Endothelial cell of umbilical vein (primary cell): ENCODE measurements at regions not wholly inside any gene's neighbourhood (a gene's known extent, or its start where the extent isn't known, plus 50 kb on each side); places are given as distances from the start of the nearest gene placed in this dataset.
"Not testable (repeated sequence)": the region's sequence is repeated elsewhere in the genome, so short reads cannot be mapped to it uniquely, and the experiment has no call there.

Experiments used
- BruUV-seq: library from RNA; stranded (reverse); fragments of 400-500 nt; replicated peaks from 2 replicates; lab custom pipeline; 2021; lab: Mats Ljungman, UMichigan
- CTCF ChIA-PET: fragments of 300-600, 350-600 bp; sonication (Branson Sonifier 250); formaldehyde crosslinking; loops from one replicate; lab custom pipeline; 2021; ENCODE audit warnings: antibody characterized with exemption, inconsistent platforms; lab: Charles Lee
- POLR2A ChIA-PET: fragments of 300-600, 350-600 bp; sonication (Branson Sonifier 250); formaldehyde crosslinking; loops from one replicate; lab custom pipeline; 2021; ENCODE audit warnings: antibody characterized with exemption, inconsistent platforms; lab: Charles Lee
- DNase-seq: peaks from one replicate; pipeline ENCODE4 v3.0.0-alpha.2; 2011; ENCODE audit warnings: low read depth, low spot score
- FAIRE-seq: peaks from 2 replicates; lab custom pipeline; 2011; peaks lifted over from hg19 to GRCh38; lab: Jason Lieb, UNC
- H2AFZ ChIP-seq: 2 replicates; pipeline ENCODE4 v1.6.0; 2012; ENCODE audit warnings: low read depth, low read length, control low read depth, inconsistent platforms
- H3K27ac ChIP-seq: 2 replicates; pipeline ENCODE4 v1.5.1; 2011; ENCODE audit warnings: low read depth, mild to moderate bottlenecking, control low read depth, low read length, moderate library complexity; ENCODE audit not compliant: insufficient read depth
- H3K27me3 ChIP-seq, 2 experiments: 2 replicates each; pipeline versions ENCODE4 v1.6.0 to v1.6.1; 2011; ENCODE audit warnings: low read length in 2 of 2, mixed read lengths in 1 of 2; ENCODE audit not compliant: control insufficient read depth in 2 of 2, insufficient read depth in 2 of 2
- H3K36me3 ChIP-seq, 2 experiments: 2 replicates in 1 of 2; 3 replicates in 1 of 2; pipeline ENCODE4 v1.5.1; 2011; ENCODE audit warnings: low read length in 2 of 2, mild to moderate bottlenecking in 1 of 2, moderate library complexity in 1 of 2; ENCODE audit not compliant: control insufficient read depth in 2 of 2, insufficient read depth in 2 of 2; ENCODE audit errors: extremely low read depth in 1 of 2
- H3K4me1 ChIP-seq: 3 replicates; pipeline ENCODE4 v1.5.1; 2011; ENCODE audit warnings: mild to moderate bottlenecking, low read length; ENCODE audit not compliant: control insufficient read depth, insufficient read depth; ENCODE audit errors: extremely low read depth
- H3K4me2 ChIP-seq: 2 replicates; pipeline ENCODE4 v1.6.1; 2011; ENCODE audit warnings: low read length, control low read depth, mixed read lengths; ENCODE audit not compliant: insufficient read depth
- H3K4me3 ChIP-seq, 3 experiments: fragments of 200-600 bp in 1 of 3; sonication (generic), shearing (Covaris generic) in 1 of 3; replicated peaks in 1 of 3; 2 replicates each; pipeline ENCODE4 v1.5.1; 2011 to 2016; ENCODE audit warnings: control low read depth in 3 of 3, low read length in 3 of 3, mild to moderate bottlenecking in 2 of 3, inconsistent platforms in 1 of 3, low read depth in 1 of 3, moderate library complexity in 1 of 3; ENCODE audit not compliant: insufficient read depth in 1 of 3
- H3K79me2 ChIP-seq: 2 replicates; pipeline ENCODE4 v1.6.0; 2012; ENCODE audit warnings: low read length, inconsistent platforms; ENCODE audit not compliant: control insufficient read depth, insufficient read depth
- H3K9ac ChIP-seq: replicated peaks from 2 replicates; pipeline ENCODE3; 2011; ENCODE audit warnings: low read length, control low read depth; ENCODE audit not compliant: insufficient read depth; ENCODE audit errors: extremely low read depth
- H3K9me1 ChIP-seq: replicated peaks from 3 replicates; pipeline ENCODE4 v1.6.0; 2011; ENCODE audit warnings: mild to moderate bottlenecking, low read length; ENCODE audit not compliant: control insufficient read depth, insufficient read depth; ENCODE audit errors: extremely low read depth
- H3K9me3 ChIP-seq: replicated peaks from 2 replicates; pipeline ENCODE4 v1.5.1; 2012; ENCODE audit warnings: low read length, inconsistent platforms; ENCODE audit not compliant: control insufficient read depth, insufficient read depth
- H4K20me1 ChIP-seq: replicated peaks from 2 replicates; pipeline ENCODE3; 2011; ENCODE audit warnings: mild to moderate bottlenecking, low read length; ENCODE audit not compliant: control insufficient read depth, insufficient read depth; ENCODE audit errors: extremely low read depth
- CTCF ChIP-seq, 2 donors: IDR thresholded peaks; 1 replicate in 1 of 2; 2 replicates in 1 of 2; pipeline ENCODE4 v1.5.1; 2011; ENCODE audit warnings: low read length in 2 of 2, mild to moderate bottlenecking in 2 of 2, moderate library complexity in 2 of 2, control low read depth in 1 of 2, inconsistent platforms in 1 of 2, low read depth in 1 of 2; ENCODE audit not compliant: insufficient read depth in 1 of 2; ENCODE audit errors: extremely low read depth in 1 of 2
- EZH2 ChIP-seq: IDR thresholded peaks from 2 replicates; pipeline ENCODE4 v1.6.1; 2012; ENCODE audit warnings: borderline replicate concordance, low read depth, mild to moderate bottlenecking, moderate library complexity, low read length, inconsistent platforms; ENCODE audit not compliant: severe bottlenecking
- FOS ChIP-seq: IDR thresholded peaks from 2 replicates; pipeline ENCODE4 v1.6.1; 2011; ENCODE audit warnings: mild to moderate bottlenecking, low read length, moderate library complexity, borderline replicate concordance; ENCODE audit not compliant: insufficient read depth
- GATA2 ChIP-seq: IDR thresholded peaks from 2 replicates; pipeline ENCODE4 v1.7.0; 2011; ENCODE audit warnings: low read depth, mild to moderate bottlenecking, moderate library complexity, mixed read lengths, low read length; ENCODE audit not compliant: insufficient read length, insufficient read depth
- MAX ChIP-seq: IDR thresholded peaks from 2 replicates; pipeline ENCODE4 v1.6.1; 2011; ENCODE audit not compliant: insufficient read depth, insufficient read length
- MYC ChIP-seq: IDR thresholded peaks from one replicate; pipeline ENCODE4 v1.6.1; 2011; ENCODE audit warnings: mild to moderate bottlenecking, low read depth, low read length
- POLR2AphosphoS5 ChIP-seq: IDR thresholded peaks from 2 replicates; pipeline ENCODE4 v1.6.1; 2012; ENCODE audit warnings: low read depth, mild to moderate bottlenecking, control low read depth, low read length, moderate library complexity; ENCODE audit not compliant: insufficient read depth
- dilution Hi-C: fragments of 300-500 bp; cut with MboI; formaldehyde crosslinking; loops from one replicate; pipeline ENCODE4 v1.15.0; 2019; ENCODE audit warnings: low sequenced_read_pairs; ENCODE audit not compliant: extremely low pct_ligation_motif_present
- intact Hi-C: fragments of 100-400 bp; cut with micrococcal nuclease; formaldehyde crosslinking; loops from one replicate; pipeline ENCODE4 v1.10.0; 2022

- dilution Hi-C loops (no loop called here), intact Hi-C loops (loop anchor here (1.0 kb wide), 2 partner anchors 13 to 20 kb away; no protein-coding TSS in a partner anchor)
- no peak overlapping the region for H3K4me2 ChIP-seq
- no peaks in the 10 kb centered on the region for H3K9me1 ChIP-seq
- H3K27me3 ChIP-seq, result peaks cover 14 to 26% of the 10 kb centered on the region in 2 experiments
- ChIA-PET CTCF (interaction anchor here (0.8 to 4.8 kb wide), 12 partner anchors 7 to 287 kb away, joined by 3 to 30 read pairs (median 7); no protein-coding TSS in a partner anchor), POLR2A (no interaction called here)
- H3K9me3 ChIP-seq, result no peaks in the 10 kb centered on the region
- H3K4me1 ChIP-seq, result no peaks in the 10 kb centered on the region
- no peaks in the 10 kb centered on the region for H3K79me2 ChIP-seq
- no TSS peak for BruUV-seq
- no peak overlapping the region for H3K27ac ChIP-seq
- no peak overlapping the region for H3K9ac ChIP-seq
- peak; percentile 41 for DNase-seq
- no peak overlapping the region for H3K4me3 ChIP-seq
- TF ChIP-seq POLR2AphosphoS5 (no peak), CTCF (IDR thresholded peaks at IDR 0.05; ENCODE audit: extremely low read depth in 1 of 2, insufficient read depth in 1 of 2, low read depth in 1 of 2, low read length in 2 of 2) (peak; percentile 65 to 71), MYC (no peak), EZH2 (no peak), MAX (no peak), GATA2 (no peak), FOS (no peak)
- no peaks in the 10 kb centered on the region for H4K20me1 ChIP-seq
- H3K36me3 ChIP-seq, result no peaks in the 10 kb centered on the region
- FAIRE-seq, result peak; percentile 85
- H2AFZ ChIP-seq, result no peak overlapping the region
Observed at GRCh38 chr7:142496545-142496991, 238.7 kb upstream of the PRSS58 start.

GRCh38 chr7:142495879-142496278, 238.0 kb upstream of the PRSS58 start:
- H3K36me3 ChIP-seq, H3K4me3 ChIP-seq, BruUV-seq, dilution Hi-C loops, H3K79me2 ChIP-seq, H3K9me1 ChIP-seq, FAIRE-seq, H3K9ac ChIP-seq, H3K4me1 ChIP-seq, POLR2A ChIA-PET, H3K9me3 ChIP-seq, H4K20me1 ChIP-seq, H3K27ac ChIP-seq, H3K4me2 ChIP-seq, DNase-seq, H2AFZ ChIP-seq: not testable (repeated sequence)
- CTCF ChIA-PET, result interaction anchor here (0.7 to 4.8 kb wide), 7 partner anchors 10 to 287 kb away, joined by 3 to 30 read pairs (median 12); no protein-coding TSS in a partner anchor
- peaks cover 14 to 26% of the 10 kb centered on the region in 2 experiments for H3K27me3 ChIP-seq
- intact Hi-C loops, result loop anchor here (1.0 kb wide), 2 partner anchors 13 to 20 kb away; no protein-coding TSS in a partner anchor

- H3K79me2 ChIP-seq, DNase-seq, H3K9me3 ChIP-seq, H3K4me2 ChIP-seq, H2AFZ ChIP-seq, H3K9me1 ChIP-seq, dilution Hi-C loops, H3K9ac ChIP-seq, intact Hi-C loops, H3K4me3 ChIP-seq, BruUV-seq, H4K20me1 ChIP-seq, H3K36me3 ChIP-seq, POLR2A ChIA-PET, H3K4me1 ChIP-seq, H3K27ac ChIP-seq: not testable (repeated sequence)
- peaks cover 15 to 26% of the 10 kb centered on the region in 2 experiments for H3K27me3 ChIP-seq
- FAIRE-seq, result peak; percentile 43
- CTCF ChIA-PET, result interaction anchor here (0.7 to 4.8 kb wide), 6 partner anchors 10 to 288 kb away, joined by 3 to 30 read pairs (median 11); no protein-coding TSS in a partner anchor
Observed at GRCh38 chr7:142495301-142495700, 237.4 kb upstream of the PRSS58 start.
